NT2/D1 (cell line): ENCODE measurements at regions not wholly inside any gene's neighbourhood (a gene's known extent, or its start where the extent isn't known, plus 50 kb on each side); places are given as distances from the start of the nearest gene placed in this dataset.

ENCODE experiments used
- YY1 ChIP-seq: IDR thresholded peaks from 2 replicates; pipeline ENCODE4 v1.6.1; 2011; ENCODE audit not compliant: insufficient read length, insufficient read depth
- ZNF274 ChIP-seq: IDR thresholded peaks from 2 replicates; pipeline ENCODE4 v1.6.1; 2011; ENCODE audit warnings: mild to moderate bottlenecking, low read depth, low read length

- TF ChIP-seq ZNF274 (no peak), YY1 (no peak)
Measured at GRCh38 chr13:111399334-111399733, 78.9 kb downstream of the TEX29 start.
